HG02938 (cell line): ENCODE measurements at regions not wholly inside any gene's neighbourhood (a gene's known extent, or its start where the extent isn't known, plus 50 kb on each side); places are given as distances from the start of the nearest gene placed in this dataset.

Experiments used
- ATAC-seq: cut with Tn5 transposase; IDR thresholded peaks from one replicate; pipeline ENCODE4 v1.9.1; 2021; ENCODE audit warnings: mild to moderate bottlenecking, moderate library complexity; ENCODE audit not compliant: unreplicated experiment

- ATAC-seq, result no peak
Observed at GRCh38 chr2:7281231-7282201, 364.3 kb downstream of the RNF144A start.

GRCh38 chr2:7286120-7286519 is 368.9 kb downstream of the RNF144A start:
- no peak for ATAC-seq

GRCh38 chr2:7288484-7288883 is 371.3 kb downstream of the RNF144A start:
- no peak for ATAC-seq

- ATAC-seq, result no peak
Observed at GRCh38 chr2:7289697-7290096, 372.5 kb downstream of the RNF144A start.

- ATAC-seq, result no peak
Observed at GRCh38 chr2:7292154-7292691, 375.0 kb downstream of the RNF144A start.

- ATAC-seq, result no peak
Observed at GRCh38 chr2:7309582-7309981, 392.4 kb downstream of the RNF144A start.

- ATAC-seq, result no peak
Observed at GRCh38 chr2:7324706-7325105, 407.5 kb downstream of the RNF144A start.

GRCh38 chr2:7325186-7325585 is 408.0 kb downstream of the RNF144A start:
- no peak for ATAC-seq

- ATAC-seq, result no peak
Observed at GRCh38 chr2:7329465-7329864, 412.3 kb downstream of the RNF144A start.

- ATAC-seq, result no peak
Observed at GRCh38 chr2:7333189-7333765, 416.1 kb downstream of the RNF144A start.

- no peak for ATAC-seq
Observed at GRCh38 chr2:7333960-7334493, 416.8 kb downstream of the RNF144A start.

- ATAC-seq, result no peak
Observed at GRCh38 chr2:7338961-7339360, 421.7 kb downstream of the RNF144A start.

- ATAC-seq, result no peak
Observed at GRCh38 chr2:7346336-7346735, 429.1 kb downstream of the RNF144A start.

GRCh38 chr2:7348761-7349160 is 431.5 kb downstream of the RNF144A start:
- no peak for ATAC-seq

GRCh38 chr2:7352191-7352590 is 435.0 kb downstream of the RNF144A start:
- no peak for ATAC-seq

GRCh38 chr2:7353571-7353970 is 436.4 kb downstream of the RNF144A start:
- ATAC-seq, result no peak

- ATAC-seq, result no peak
Observed at GRCh38 chr2:7355781-7356180, 438.6 kb downstream of the RNF144A start.

- ATAC-seq, result no peak
Observed at GRCh38 chr2:7356909-7357584, 439.8 kb downstream of the RNF144A start.

GRCh38 chr2:7357993-7358392 is 440.8 kb downstream of the RNF144A start:
- ATAC-seq, result no peak

GRCh38 chr2:7358865-7359447 is 441.7 kb downstream of the RNF144A start:
- no peak for ATAC-seq

GRCh38 chr2:7363906-7364305 is 446.7 kb downstream of the RNF144A start:
- no peak for ATAC-seq
